C4-2B (cell line): ENCODE measurements at regions not wholly inside any gene's neighbourhood (a gene's known extent, or its start where the extent isn't known, plus 50 kb on each side); places are given as distances from the start of the nearest gene placed in this dataset.

Experiments used
- CTCF ChIP-seq: fragments of 450-650 bp; conservative IDR thresholded peaks from 2 replicates; pipeline ENCODE4 v1.5.1; 2017; ENCODE audit warnings: mild to moderate bottlenecking
- ZFX ChIP-seq: fragments of 450-650 bp; IDR thresholded peaks from 2 replicates; pipeline ENCODE4 v1.6.1; 2017

- TF ChIP-seq CTCF (no peak), ZFX (no peak)
Measured at GRCh38 chr2:217098435-217098834, 238.6 kb upstream of the TNP1 start.
